ENCODE measurements at regions not wholly inside any gene's neighbourhood (a gene's known extent, or its start where the extent isn't known, plus 50 kb on each side); places are given as distances from the start of the nearest gene placed in this dataset.

- no peak overlapping the region for H3K4me3 ChIP-seq (ENCODE audit: low read depth, low read length)
- no peak for DNase-seq (ENCODE audit: low read depth)
- no peak for TF ChIP-seq CTCF (IDR thresholded peaks at IDR 0.05; ENCODE audit: control insufficient read depth, extremely low read depth, insufficient read depth)
Measured at GRCh38 chr5:61800450-61800849, 468.4 kb downstream of the ZSWIM6 start.

GRCh38 chr5:61801174-61801573, 469.1 kb downstream of the ZSWIM6 start:
- no peak for DNase-seq (ENCODE audit: low read depth)
- no peak overlapping the region for H3K4me3 ChIP-seq (ENCODE audit: low read depth, low read length)
- TF ChIP-seq CTCF (IDR thresholded peaks at IDR 0.05; ENCODE audit: control insufficient read depth, extremely low read depth, insufficient read depth), result no peak

GRCh38 chr5:61802456-61802855, 470.4 kb downstream of the ZSWIM6 start:
- no peak for DNase-seq (ENCODE audit: low read depth)
- H3K4me3 ChIP-seq (ENCODE audit: low read depth, low read length), result no peak overlapping the region
- no peak for TF ChIP-seq CTCF (IDR thresholded peaks at IDR 0.05; ENCODE audit: control insufficient read depth, extremely low read depth, insufficient read depth)

- H3K4me3 ChIP-seq (ENCODE audit: low read depth, low read length), result no peak overlapping the region
- no peak for TF ChIP-seq CTCF (IDR thresholded peaks at IDR 0.05; ENCODE audit: control insufficient read depth, extremely low read depth, insufficient read depth)
- peak; percentile 21 for DNase-seq (ENCODE audit: low read depth)
Measured at GRCh38 chr5:61805101-61805500, 473.0 kb downstream of the ZSWIM6 start.

- no peak overlapping the region for H3K4me3 ChIP-seq (ENCODE audit: low read depth, low read length)
- DNase-seq (ENCODE audit: low read depth), result no peak
- TF ChIP-seq CTCF (IDR thresholded peaks at IDR 0.05; ENCODE audit: control insufficient read depth, extremely low read depth, insufficient read depth), result no peak
Measured at GRCh38 chr5:61806491-61807020, 474.5 kb downstream of the ZSWIM6 start.

- H3K4me3 ChIP-seq (ENCODE audit: low read depth, low read length), result no peak overlapping the region
- TF ChIP-seq CTCF (IDR thresholded peaks at IDR 0.05; ENCODE audit: control insufficient read depth, extremely low read depth, insufficient read depth), result no peak
- DNase-seq (ENCODE audit: low read depth), result no peak
Measured at GRCh38 chr5:61808091-61808490, 476.0 kb downstream of the ZSWIM6 start.

- no peak overlapping the region for H3K4me3 ChIP-seq (ENCODE audit: low read depth, low read length)
- DNase-seq (ENCODE audit: low read depth), result peak; percentile 68
- TF ChIP-seq CTCF (IDR thresholded peaks at IDR 0.05; ENCODE audit: control insufficient read depth, extremely low read depth, insufficient read depth), result no peak
Measured at GRCh38 chr5:61808909-61809308, 476.9 kb downstream of the ZSWIM6 start.

Measured in LNCaP clone FGC (cell line).